A549 (cell line): ENCODE measurements at regions not wholly inside any gene's neighbourhood (a gene's known extent, or its start where the extent isn't known, plus 50 kb on each side); places are given as distances from the start of the nearest gene placed in this dataset.

Source experiments
- BHLHE40 ChIP-seq: IDR thresholded peaks from 2 replicates; pipeline ENCODE4 v1.6.1; 2012; ENCODE audit warnings: low read depth, low read length, inconsistent platforms
- EP300 ChIP-seq, 2 experiments: fragments of >200 bp; sonication (Bioruptor Twin); formaldehyde crosslinking; IDR thresholded peaks; 2 replicates in 1 of 2; 3 replicates in 1 of 2; pipeline ENCODE4 v1.6.1; 2016 to 2017
- HEYL ChIP-seq: fragments of 250-450 bp; sonication (Bioruptor Pico); IDR thresholded peaks from 2 replicates; pipeline ENCODE4 v1.8.0; 2021; ENCODE audit warnings: mild to moderate bottlenecking, moderate library complexity
- JUN ChIP-seq, 2 experiments: fragments of >200 bp; sonication (Bioruptor Twin); formaldehyde crosslinking; IDR thresholded peaks; 2 replicates in 1 of 2; 3 replicates in 1 of 2; pipeline ENCODE4 v1.6.1; 2016 to 2017
- POLR2A ChIP-seq: IDR thresholded peaks from 2 replicates; pipeline ENCODE4 v1.6.1; 2012; ENCODE audit warnings: mild to moderate bottlenecking, low read length
- TP53 ChIP-seq: fragments of 250-450 bp; sonication (Bioruptor Pico); IDR thresholded peaks from 2 replicates; pipeline ENCODE4 v1.5.0; 2021; ENCODE audit warnings: mild to moderate bottlenecking, moderate library complexity
- ZFP36 ChIP-seq: fragments of 450-650 bp; IDR thresholded peaks from 2 replicates; pipeline ENCODE4 v1.6.1; 2014; ENCODE audit warnings: borderline replicate concordance; ENCODE audit not compliant: partially characterized antibody
- TF ChIP-seq, protein P1 (sequence below): fragments of >200 bp; sonication (Bioruptor Twin); formaldehyde crosslinking; IDR thresholded peaks from 3 replicates; pipeline ENCODE4 v1.5.1; 2016

DNA sequence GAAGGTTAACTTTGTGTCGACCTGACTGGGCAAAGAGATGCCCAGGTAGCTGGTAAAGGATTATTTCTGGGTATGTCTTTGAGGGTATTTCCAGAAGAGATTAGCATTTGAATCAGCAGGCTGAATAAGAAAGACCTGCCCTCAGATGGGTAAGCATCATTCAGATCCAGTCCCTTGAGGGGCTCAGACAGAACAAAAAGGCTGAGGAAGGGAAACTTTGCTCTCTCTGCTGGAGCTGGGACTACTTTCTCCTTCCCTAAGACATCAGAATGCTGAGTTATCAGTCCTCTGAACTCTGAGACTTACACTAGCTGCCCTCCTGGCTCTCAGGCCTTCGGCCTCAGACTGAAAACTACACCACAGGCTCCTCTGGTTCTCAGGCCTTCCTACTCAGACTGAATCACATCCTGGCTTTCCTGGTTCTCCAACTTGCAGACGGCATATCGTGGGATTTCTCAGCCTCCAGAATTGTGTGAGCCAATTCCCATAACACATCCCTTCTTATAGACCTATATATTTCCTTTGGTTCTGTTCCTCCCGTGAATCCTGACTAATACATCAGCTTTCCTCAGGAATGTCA, 982.9 kb downstream of the TUSC7 start:
- TF ChIP-seq HEYL (CRISPR knock-in tag) (no peak), POLR2A (no peak), BHLHE40 (no peak), JUN (IDR thresholded peaks at IDR 0.05) (no peak), ZFP36 (no peak), EP300 (IDR thresholded peaks at IDR 0.05) (no peak), TP53 (CRISPR knock-in tag) (no peak)
- TF ChIP-seq, protein P1, sequence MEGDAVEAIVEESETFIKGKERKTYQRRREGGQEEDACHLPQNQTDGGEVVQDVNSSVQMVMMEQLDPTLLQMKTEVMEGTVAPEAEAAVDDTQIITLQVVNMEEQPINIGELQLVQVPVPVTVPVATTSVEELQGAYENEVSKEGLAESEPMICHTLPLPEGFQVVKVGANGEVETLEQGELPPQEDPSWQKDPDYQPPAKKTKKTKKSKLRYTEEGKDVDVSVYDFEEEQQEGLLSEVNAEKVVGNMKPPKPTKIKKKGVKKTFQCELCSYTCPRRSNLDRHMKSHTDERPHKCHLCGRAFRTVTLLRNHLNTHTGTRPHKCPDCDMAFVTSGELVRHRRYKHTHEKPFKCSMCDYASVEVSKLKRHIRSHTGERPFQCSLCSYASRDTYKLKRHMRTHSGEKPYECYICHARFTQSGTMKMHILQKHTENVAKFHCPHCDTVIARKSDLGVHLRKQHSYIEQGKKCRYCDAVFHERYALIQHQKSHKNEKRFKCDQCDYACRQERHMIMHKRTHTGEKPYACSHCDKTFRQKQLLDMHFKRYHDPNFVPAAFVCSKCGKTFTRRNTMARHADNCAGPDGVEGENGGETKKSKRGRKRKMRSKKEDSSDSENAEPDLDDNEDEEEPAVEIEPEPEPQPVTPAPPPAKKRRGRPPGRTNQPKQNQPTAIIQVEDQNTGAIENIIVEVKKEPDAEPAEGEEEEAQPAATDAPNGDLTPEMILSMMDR: no peak
